ENCODE measurements at regions not wholly inside any gene's neighbourhood (a gene's known extent, or its start where the extent isn't known, plus 50 kb on each side); places are given as distances from the start of the nearest gene placed in this dataset.

DNA sequence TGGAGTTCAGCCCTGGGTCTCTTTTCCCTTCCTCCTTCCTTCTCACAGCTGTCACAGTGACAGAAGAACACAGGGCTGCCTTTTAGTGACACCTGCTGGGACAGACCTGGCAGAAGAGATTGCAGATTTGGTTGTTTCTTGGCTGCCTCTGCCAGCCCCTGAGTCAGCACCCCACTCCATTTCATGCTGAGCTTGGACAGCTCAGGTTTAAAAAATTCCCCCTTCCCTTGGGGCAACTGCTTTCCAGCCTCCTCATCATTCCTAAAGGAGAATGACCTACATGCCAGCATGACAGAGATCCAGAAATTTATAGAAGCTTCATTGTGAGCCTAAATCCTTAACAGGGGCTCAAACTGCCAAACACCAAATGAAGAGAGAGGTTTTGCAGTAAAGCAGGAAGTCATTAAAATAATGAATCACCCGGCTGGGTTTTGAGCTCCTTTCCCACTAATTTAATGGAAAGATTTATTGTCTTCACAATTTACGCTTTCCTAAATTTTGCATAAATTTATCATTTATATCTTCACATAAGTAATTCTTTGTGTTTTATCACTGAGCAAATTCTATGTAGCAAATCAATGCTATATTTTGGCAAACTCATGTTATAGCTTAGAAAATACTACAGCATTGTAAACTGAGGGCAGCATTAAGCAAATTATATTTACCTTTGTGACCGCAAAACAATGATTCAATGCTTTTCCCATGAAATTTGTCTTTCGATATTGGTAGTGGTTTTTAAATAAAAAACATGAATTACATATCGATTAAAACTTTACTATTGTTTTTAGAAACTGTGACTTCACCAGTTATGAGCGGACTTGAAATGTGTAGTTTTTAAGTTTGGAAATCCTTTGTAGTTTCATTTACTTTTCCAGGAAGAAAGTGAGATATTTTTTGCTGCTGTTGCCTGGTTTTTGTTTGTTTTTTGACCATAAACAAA, 399.5 kb upstream of the ANKRD30A start (continued):
- TF ChIP-seq POLR2AphosphoS5 (IDR thresholded peaks at IDR 0.05; ENCODE audit: low read depth, low read length) (no peak), YY1 (IDR thresholded peaks at IDR 0.05; ENCODE audit: low read depth, low read length) (0 out of 2 replicates have a peak, but pooled peaks have one; percentile 22), BACH1 (IDR thresholded peaks at IDR 0.05; ENCODE audit: low read length) (peak; percentile 96), TCF12 (IDR thresholded peaks at IDR 0.05; ENCODE audit: low read depth, low read length) (0 out of 2 replicates have a peak, but pooled peaks have one; percentile 39)
